ENCODE measurements at regions not wholly inside any gene's neighbourhood (a gene's known extent, or its start where the extent isn't known, plus 50 kb on each side); places are given as distances from the start of the nearest gene placed in this dataset.

- TF ChIP-seq POLR2A (IDR thresholded peaks at IDR 0.05) (no peak), CTCF (IDR thresholded peaks at IDR 0.05) (no peak)
Measured at GRCh38 chr6:44059359-44060346, 67.6 kb downstream of the MRPL14 start.

Measured in esophagus squamous epithelium (tissue), 4 donors.